GM23248 (cell line): ENCODE measurements at regions not wholly inside any gene's neighbourhood (a gene's known extent, or its start where the extent isn't known, plus 50 kb on each side); places are given as distances from the start of the nearest gene placed in this dataset.

Experiments used
- EZH2 ChIP-seq: fragments of 200-600 bp; sonication (generic); IDR thresholded peaks from 2 replicates; pipeline ENCODE4 v1.6.1; 2018; ENCODE audit warnings: antibody characterized with exemption, mild to moderate bottlenecking; ENCODE audit not compliant: insufficient read depth, poor library complexity, severe bottlenecking
- EZH2phosphoT487 ChIP-seq: fragments of 200-600 bp; sonication (generic); IDR thresholded peaks from 2 replicates; pipeline ENCODE4 v1.6.1; 2018; ENCODE audit warnings: antibody characterized with exemption, moderate library complexity, mild to moderate bottlenecking, low read depth; ENCODE audit not compliant: insufficient read depth

GRCh38 chr5:107100121-107100520, 570.6 kb downstream of the EFNA5 start:
- TF ChIP-seq EZH2 (no peak), EZH2phosphoT487 (no peak)
